Sigmoid colon (tissue), 4 donors: ENCODE measurements at regions not wholly inside any gene's neighbourhood (a gene's known extent, or its start where the extent isn't known, plus 50 kb on each side); places are given as distances from the start of the nearest gene placed in this dataset.

ENCODE experiments used
- CTCF ChIP-seq, 4 experiments: fragments of 450-650 bp in 3 of 4; fragments of 200-600 bp in 1 of 4; IDR thresholded peaks; one replicate each; pipeline ENCODE4 v1.5.1; 2016 to 2019; ENCODE audit warnings: antibody characterized with exemption in 4 of 4, mild to moderate bottlenecking in 3 of 4, moderate library complexity in 2 of 4
- EP300 ChIP-seq, 4 donors: sonication (generic); formaldehyde crosslinking; IDR thresholded peaks; one replicate each; pipeline ENCODE4 v1.6.1; 2017; ENCODE audit warnings: antibody characterized with exemption in 4 of 4

- TF ChIP-seq EP300 (IDR thresholded peaks at IDR 0.05) (no peak), CTCF (IDR thresholded peaks at IDR 0.05) (no peak)
These were observed 344.0 kb upstream of the SYNCRIP start for GRCh38 chr6:85986681-85987080.
